ENCODE measurements at regions not wholly inside any gene's neighbourhood (a gene's known extent, or its start where the extent isn't known, plus 50 kb on each side); places are given as distances from the start of the nearest gene placed in this dataset.

GRCh38 chr9:86458191-86458855, 104.1 kb upstream of the TUT7 start:
- no peak overlapping the region for H3K9ac ChIP-seq (ENCODE audit: insufficient read depth in 1 of 2, low read depth in 2 of 2, low read length in 2 of 2)
- 0% methylated on average over 7 of the region's 7 CpGs for WGBS (ENCODE audit: insufficient coverage, low coverage, missing lambda C conversion rate)
- no peak overlapping the region for H3K27ac ChIP-seq (ENCODE audit: extremely low read depth, low read depth, low read length)
- intact Hi-C loops (cut with micrococcal nuclease), result no loop called here
- no peaks in the 10 kb centered on the region for H3K9me1 ChIP-seq (ENCODE audit: control insufficient read depth, insufficient read depth, low read length)
- DNase-seq (ENCODE audit: extremely low read depth in 1 of 4, low spot score in 3 of 4) (no peak), ATAC-seq (no peak), FAIRE-seq (no peak)
- no peaks in the 10 kb centered on the region for H3K36me3 ChIP-seq (ENCODE audit: control insufficient read depth, insufficient read depth, low read length)
- H3K4me1 ChIP-seq (replicated peaks in 1 of 2; ENCODE audit: control insufficient read depth in 2 of 2, insufficient read depth in 2 of 2, low read length in 2 of 2), result no peaks in the 10 kb centered on the region
- POLR2A ChIA-PET, result no interaction called here
- CTCF ChIA-PET (ENCODE audit: low intra/inter-chr PET ratio), result no interaction called here
- in situ Hi-C loops (cut with MboI), result no loop called here
- no peaks in the 10 kb centered on the region; a peak in 1 of 5 replicates for H3K27me3 ChIP-seq (ENCODE audit: control insufficient read depth in 2 of 2, insufficient read depth in 2 of 2, low read length in 2 of 2)
- no peaks in the 10 kb centered on the region for H3K79me2 ChIP-seq (ENCODE audit: control insufficient read depth, insufficient read depth, low read length)
- no peak overlapping the region for H2AFZ ChIP-seq (ENCODE audit: low read depth, low read length)
- no peak for TF ChIP-seq ZNF280A (IDR thresholded peaks at IDR 0.05; ENCODE audit: low read depth, partially characterized antibody)
- TF ChIP-seq ZNF311 (CRISPR knock-in tag; IDR thresholded peaks at IDR 0.05), result no peak
- TF ChIP-seq ZBED1 (IDR thresholded peaks at IDR 0.05), result no peak
- TF ChIP-seq ZNF76 (CRISPR knock-in tag; IDR thresholded peaks at IDR 0.05; ENCODE audit: borderline replicate concordance), result no peak
- TF ChIP-seq DACH1 (IDR thresholded peaks at IDR 0.05; ENCODE audit: partially characterized antibody), result no peak
- no peak for TF ChIP-seq TAF15 (IDR thresholded peaks at IDR 0.05; ENCODE audit: low read depth, low read length)
- TF ChIP-seq ZC3H8 (IDR thresholded peaks at IDR 0.05), result no peak
- TF ChIP-seq HNRNPK (IDR thresholded peaks at IDR 0.05; ENCODE audit: low read depth, low read length, poor library complexity, severe bottlenecking), result no peak
- TF ChIP-seq ZNF124 (CRISPR knock-in tag; IDR thresholded peaks at IDR 0.05), result no peak
- TF ChIP-seq SIX5 (IDR thresholded peaks at IDR 0.05; ENCODE audit: borderline replicate concordance in 1 of 2, insufficient read depth in 1 of 2, low read depth in 1 of 2, low read length in 2 of 2), result no peak
- TF ChIP-seq SIRT6 (IDR thresholded peaks at IDR 0.05; ENCODE audit: low read depth, low read length), result no peak
- TF ChIP-seq KLF10 (CRISPR knock-in tag; IDR thresholded peaks at IDR 0.05), result no peak
- TF ChIP-seq ETV6 (IDR thresholded peaks at IDR 0.05; ENCODE audit: borderline replicate concordance in 1 of 2, low read depth in 2 of 2, low read length in 1 of 2), result no peak
- TF ChIP-seq ETV6 (CRISPR knock-in tag; IDR thresholded peaks at IDR 0.05; ENCODE audit: borderline replicate concordance), result no peak
- TF ChIP-seq ZFP36 (IDR thresholded peaks at IDR 0.05; ENCODE audit: low read depth, low read length, partially characterized antibody), result no peak
- H3K4me3 ChIP-seq, result no peak overlapping the region
- H3K4me2 ChIP-seq (ENCODE audit: insufficient read depth, low read length), result no peak overlapping the region
- BruUV-seq (replicated peaks), result no TSS peak
- H4K20me1 ChIP-seq (replicated peaks; ENCODE audit: control insufficient read depth, insufficient read depth, low read length), result no peaks in the 10 kb centered on the region
- H3K9me3 ChIP-seq (replicated peaks; ENCODE audit: control insufficient read depth, insufficient read depth, low read depth, low read length), result no peaks in the 10 kb centered on the region

Data from K562 (cell line).